ENCODE measurements at regions not wholly inside any gene's neighbourhood (a gene's known extent, or its start where the extent isn't known, plus 50 kb on each side); places are given as distances from the start of the nearest gene placed in this dataset.

DNA sequence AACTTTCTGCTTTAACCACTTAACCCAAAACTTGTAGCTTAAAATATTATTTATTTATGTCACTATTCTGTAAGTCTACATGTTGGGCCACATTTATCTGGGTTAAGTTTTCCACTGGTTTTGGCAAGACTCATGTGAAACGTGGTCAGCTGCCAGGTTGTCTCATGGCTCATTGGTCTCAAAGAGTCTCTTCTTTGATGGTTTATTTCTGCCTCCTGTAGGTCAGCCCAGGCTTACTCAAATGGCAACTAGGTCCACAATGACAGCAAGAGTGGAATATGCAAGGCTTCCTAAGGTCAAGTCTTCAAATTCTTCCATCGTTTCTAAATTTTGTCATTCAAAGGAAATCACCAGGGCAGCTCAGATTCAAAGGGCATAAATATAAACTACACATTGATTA, 828.7 kb downstream of the PCDH7 start:
- DNase-seq: no peak

DNA sequence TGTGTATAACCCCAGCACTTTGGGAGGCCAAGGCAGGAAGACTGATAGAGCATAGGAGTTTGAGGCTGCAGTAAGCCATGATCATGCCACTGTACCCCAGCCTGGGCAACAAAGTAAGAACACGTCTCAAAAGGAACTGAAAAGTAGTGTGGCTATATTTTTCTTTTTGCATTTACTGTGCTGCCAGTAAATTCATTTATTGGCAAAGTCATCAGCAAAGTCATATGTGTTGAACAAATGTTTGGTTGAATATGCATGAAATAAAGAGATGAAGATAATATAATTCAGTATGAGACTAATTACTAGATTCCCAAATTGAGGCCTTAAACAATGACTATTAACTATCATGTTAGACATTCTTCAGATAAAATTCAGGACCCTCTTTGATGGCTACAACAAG, 829.1 kb downstream of the PCDH7 start:
- no peak for DNase-seq

DNA sequence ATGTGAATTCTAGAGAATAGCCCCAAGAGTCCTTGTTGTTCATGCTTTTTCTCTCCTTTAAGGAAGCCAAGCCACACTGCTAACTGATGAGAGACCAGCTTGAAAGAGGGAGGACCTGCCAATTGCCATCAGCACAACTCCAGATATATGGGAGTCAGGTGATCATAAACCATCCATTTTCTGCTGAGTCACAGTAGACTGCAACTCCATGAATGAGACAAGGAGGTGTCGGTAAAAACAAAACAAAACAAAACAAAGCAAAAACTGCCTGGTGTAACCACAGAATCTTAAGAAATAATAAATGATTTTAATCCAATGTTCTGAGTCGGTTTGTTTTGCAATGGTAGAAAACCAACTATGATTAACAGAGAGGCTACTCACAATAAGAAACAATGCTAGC, 837.3 kb downstream of the PCDH7 start:
- DNase-seq: no peak

DNA sequence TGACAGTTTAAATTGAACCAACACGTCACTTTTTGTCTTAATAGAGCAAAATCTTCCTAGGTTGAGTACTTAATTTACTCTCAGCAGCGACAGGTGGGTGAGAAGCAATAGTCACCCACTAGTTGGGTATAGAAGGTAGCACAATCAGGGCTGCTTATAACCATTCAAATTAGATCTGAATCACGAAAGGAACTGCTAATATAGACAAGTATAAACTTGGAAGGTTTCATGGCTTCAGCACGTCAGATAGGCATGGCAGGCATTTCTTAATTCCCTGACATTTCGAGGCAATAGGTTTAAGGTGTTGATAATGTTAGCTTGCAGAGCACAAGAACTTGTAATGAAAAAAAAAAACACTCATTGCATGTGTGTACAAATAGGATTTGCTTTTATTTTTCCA, 853.4 kb downstream of the PCDH7 start:
- DNase-seq: no peak

GRCh38 chr4:31575504-31575903, 855.3 kb downstream of the PCDH7 start:
- DNase-seq: no peak

DNA sequence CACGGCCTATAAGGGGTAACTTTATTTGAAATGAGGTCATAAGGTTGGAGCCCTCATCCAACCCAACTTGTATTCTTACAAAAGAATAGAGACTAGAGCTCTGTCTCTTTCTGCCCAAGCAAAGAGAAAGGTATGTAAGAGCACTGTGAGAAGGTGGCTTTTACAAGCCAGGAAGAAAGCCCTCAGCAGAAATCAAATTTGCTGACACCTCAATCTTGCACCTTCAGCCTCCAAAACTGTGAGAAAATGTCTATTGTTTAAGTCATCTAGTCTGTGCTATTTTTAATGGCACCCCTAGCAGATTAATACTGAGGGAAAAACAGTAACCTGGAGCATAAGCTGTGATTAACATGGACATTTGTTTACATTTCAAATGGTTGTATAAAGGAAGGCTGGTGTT, 860.7 kb downstream of the PCDH7 start:
- no peak for DNase-seq

DNA sequence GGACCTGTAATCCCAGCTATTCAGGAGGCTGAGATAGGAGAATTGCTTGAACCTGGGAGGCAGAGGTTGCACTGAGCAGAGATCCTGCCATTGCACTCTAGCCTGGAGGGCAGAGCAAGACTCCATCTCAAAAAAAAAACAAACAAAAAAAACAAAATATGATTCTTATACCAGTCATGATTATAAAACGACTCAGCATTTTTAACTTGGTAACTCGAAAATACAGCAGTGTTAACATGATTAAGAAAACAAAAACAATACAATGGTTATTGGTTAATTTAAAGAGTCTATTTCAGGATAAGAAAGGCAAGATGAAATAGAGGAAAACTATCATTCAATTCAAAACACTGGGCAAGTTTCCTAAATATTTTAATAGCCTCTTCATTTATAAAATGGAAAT, 865.3 kb downstream of the PCDH7 start:
- no peak for DNase-seq

- no peak for DNase-seq
Observed at GRCh38 chr4:31592293-31592692, 872.1 kb downstream of the PCDH7 start.

- no peak for DNase-seq
Observed at GRCh38 chr4:31595496-31595895, 875.3 kb downstream of the PCDH7 start.

- no peak for DNase-seq
Observed at GRCh38 chr4:31598639-31599038, 878.5 kb downstream of the PCDH7 start.

GRCh38 chr4:31601793-31602192, 881.6 kb downstream of the PCDH7 start:
- no peak for DNase-seq

GRCh38 chr4:31613946-31614623, 893.9 kb downstream of the PCDH7 start:
- DNase-seq: no peak

DNA sequence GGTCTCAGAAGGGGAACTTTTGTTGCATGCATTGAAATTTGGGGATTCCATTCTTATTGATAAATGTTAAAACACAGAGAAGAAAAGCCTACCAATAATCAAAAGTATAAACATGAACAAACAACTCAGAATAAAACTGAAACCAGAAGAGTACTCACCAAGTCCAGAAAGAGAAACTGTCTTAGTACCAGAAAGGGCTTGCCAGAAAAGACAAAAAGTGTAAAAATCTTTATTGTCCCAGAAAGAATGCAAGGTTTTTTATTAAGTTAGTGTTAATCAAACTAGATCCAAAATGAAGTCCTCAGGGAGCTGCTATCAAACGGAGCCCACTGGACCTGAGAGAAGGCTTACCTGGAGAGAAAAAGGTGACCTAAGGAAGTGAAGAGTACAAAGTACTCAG, 897.5 kb downstream of the PCDH7 start:
- DNase-seq: no peak

GRCh38 chr4:31620476-31620875, 900.3 kb downstream of the PCDH7 start:
- DNase-seq: no peak

DNA sequence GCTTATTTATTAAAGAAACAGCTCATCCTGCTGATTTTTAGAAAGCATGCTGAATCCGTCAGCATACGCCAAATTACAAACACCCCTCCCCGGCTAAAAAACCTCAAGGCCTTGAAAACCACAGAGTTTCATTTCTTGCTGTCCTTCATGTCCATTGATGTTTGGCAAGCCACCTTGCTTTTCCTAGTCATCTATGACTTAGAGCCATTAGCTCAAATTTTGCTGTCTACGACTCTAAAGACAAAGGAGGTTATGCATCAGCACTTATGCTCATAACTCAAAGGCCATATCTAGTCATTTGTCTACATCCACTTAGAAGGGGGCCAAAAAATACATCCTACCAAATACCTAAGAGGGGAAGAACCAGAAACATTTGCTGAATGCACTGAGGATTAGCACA, 925.1 kb downstream of the PCDH7 start:
- DNase-seq: no peak

DNA sequence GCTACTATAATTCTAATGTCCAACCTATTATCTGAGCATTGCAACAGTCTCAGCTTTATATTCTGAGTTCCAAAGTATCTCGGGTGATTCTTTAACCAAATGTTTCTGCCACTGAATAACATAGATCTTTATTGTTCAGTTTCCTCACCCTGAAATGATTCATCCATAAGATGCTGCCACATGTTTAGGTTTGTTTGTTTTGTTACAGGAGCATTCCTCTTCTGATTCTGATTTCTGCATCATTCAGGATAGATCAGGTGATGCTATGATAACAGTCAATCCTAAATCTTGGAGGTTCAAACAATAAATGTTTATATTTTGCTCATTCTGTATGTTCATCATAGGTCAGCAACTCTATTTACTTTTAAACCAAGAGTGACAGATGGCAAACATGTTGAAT, 927.6 kb downstream of the PCDH7 start:
- no peak for DNase-seq

DNA sequence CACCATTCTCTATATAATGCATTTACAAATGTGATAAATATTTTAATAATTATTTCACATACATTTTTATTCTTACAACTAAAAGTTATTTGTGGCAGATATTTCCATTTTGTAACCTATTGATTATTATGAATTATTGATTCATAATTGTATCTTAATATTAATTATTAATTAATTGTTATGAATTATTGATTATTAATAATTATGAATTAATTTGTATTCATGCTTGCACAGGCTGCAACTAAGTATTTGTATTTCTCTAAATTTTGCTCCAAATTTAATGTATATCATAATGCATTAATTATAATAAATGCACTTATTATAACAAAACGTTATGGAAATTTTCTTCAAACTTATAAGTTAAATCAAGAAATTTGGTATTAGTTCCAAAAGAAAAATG, 929.7 kb downstream of the PCDH7 start:
- DNase-seq: no peak

GRCh38 chr4:31651541-31651940, 931.4 kb downstream of the PCDH7 start:
- DNase-seq: no peak

DNA sequence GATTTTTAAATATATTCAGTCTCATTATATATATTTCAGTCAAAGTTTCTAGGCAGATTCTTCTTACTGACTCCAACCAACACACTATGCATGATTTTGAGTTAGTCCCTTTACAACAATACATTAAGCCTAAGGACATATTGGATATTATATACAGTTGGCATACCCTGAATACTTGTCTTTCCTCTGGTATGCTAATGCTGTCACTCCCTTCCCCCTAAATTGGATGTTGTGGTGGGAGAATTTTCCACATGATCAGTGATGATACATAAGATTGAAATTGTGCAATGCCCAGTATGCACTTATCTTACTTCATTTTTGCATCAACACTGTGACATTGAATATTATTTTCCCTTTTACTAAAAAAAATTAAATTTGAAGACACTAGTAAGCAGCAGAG, 935.2 kb downstream of the PCDH7 start:
- DNase-seq: no peak

DNA sequence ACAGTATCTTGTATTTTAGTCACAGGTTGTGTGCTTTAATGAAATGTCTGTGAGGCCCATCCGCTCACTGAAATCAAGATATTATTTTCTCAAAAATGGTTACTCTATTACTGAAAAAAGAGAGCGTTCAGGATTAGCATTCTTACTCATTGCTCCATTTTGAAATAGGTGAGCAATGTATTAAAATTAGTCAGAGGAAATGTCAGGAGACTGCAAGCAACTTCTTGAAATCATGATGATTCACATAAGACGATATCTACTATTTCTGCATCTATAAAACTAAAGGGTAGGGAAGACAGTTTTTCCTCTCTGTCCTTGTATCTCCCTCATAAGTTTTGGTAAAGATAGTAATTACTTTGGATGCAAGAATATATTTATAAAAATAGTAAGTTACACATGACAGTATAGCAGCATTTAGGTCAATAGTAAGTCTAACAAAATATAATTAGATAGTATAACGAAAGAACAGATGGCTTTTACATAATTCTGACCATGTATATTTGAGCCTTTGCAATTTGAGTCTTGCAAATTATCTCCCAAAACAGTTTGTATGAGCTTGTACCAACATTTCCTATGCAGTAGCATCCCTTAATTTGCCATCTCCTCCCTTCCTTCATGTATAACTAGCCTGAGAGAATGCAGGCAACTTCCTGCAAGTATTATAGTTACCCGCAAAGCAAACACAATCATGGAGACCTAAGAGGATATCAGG, 937.8 kb downstream of the PCDH7 start:
- no peak for DNase-seq

DNA sequence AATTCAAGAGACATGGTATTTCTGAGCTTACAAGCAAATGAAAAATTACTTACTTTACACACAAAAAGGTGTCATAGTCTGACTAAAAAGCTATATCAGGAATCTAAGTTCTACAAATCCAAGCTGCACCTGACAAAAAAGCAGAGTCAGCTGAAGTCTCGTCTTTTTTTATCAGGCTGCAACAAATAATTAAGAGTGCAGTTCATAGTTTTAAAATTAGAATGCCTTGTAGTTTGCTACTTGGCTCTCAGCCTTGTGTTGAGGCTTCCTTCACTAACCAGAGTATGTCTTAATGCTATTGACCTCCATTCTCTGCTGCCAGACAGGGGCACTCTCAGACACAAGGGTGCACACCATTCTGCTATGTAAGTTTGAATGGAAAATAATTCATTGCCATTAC, 940.7 kb downstream of the PCDH7 start:
- no peak for DNase-seq

DNA sequence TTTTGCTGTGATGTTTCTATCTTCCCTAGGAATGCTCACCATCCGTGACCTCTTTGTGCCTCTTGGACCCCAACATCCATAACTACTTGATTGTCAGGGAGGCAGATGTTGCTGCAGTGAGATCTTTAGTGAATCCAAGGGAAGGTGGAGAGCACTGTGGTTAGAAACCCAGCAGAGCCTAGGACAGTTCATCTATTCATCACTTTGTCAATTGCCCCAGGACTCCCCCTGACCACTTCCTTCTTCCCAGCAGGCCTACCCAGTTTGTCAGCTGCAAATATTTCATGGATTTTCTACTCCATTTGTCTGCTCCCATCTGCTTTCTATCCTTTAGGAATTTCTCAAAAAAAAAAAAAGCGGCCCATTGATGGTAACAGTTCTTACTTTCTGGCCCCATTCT, 942.8 kb downstream of the PCDH7 start:
- no peak for DNase-seq

- no peak for DNase-seq
Observed at GRCh38 chr4:31667686-31668085, 947.5 kb downstream of the PCDH7 start.

DNA sequence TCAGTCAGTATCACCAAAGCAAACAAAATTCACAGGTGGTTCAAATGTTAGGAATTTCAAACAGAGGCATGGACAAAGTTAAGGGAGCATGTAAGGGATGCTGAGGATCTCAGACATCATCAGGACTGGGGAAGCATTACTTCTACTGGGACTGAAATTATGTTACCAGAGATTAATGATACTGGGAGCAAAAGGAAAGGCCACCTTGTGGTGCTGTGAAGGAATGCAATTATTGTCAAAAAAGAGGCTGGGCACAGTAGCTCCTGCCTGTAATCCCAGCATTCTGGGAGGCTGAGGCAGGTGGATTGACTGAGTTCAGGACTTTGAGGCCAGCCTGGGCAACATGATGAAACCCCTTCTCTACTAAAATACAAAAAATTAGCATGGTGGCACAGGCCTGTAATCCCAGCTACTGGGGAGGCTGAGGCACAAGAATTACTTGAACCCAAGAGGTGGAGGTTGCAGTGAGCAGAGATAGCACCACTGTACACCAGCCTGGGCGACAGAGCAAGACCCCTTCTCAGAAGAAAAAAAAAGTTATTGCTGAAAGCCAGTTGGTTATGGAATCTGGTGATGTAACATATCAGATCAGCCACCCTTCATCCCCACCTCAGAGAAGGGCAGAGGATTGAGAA, 954.3 kb downstream of the PCDH7 start:
- DNase-seq: no peak

GRCh38 chr4:31678356-31678755, 958.2 kb downstream of the PCDH7 start:
- DNase-seq: no peak
